Mucosa of descending colon (tissue), 3 donors: ENCODE measurements at regions not wholly inside any gene's neighbourhood (a gene's known extent, or its start where the extent isn't known, plus 50 kb on each side); places are given as distances from the start of the nearest gene placed in this dataset.

ENCODE experiments used
- ATAC-seq: fragments of 200-7000 bp; cut with Tn5 transposase; one replicate; pipeline ENCODE4 v1.9.1; 2020; ENCODE audit warnings: mild to moderate bottlenecking, moderate library complexity
- DNase-seq, 3 donors: peaks; one replicate each; pipeline ENCODE4 v3.0.0-alpha.2; 2020
- H3K36me3 ChIP-seq: fragments of 200-600 bp; one replicate; pipeline ENCODE4 v1.8.0; 2021; ENCODE audit warnings: low read depth, mild to moderate bottlenecking
- H3K4me1 ChIP-seq: fragments of 200-600 bp; one replicate; pipeline ENCODE4 v1.8.0; 2021; ENCODE audit warnings: low read depth, mild to moderate bottlenecking
- H3K4me3 ChIP-seq: fragments of 200-600 bp; one replicate; pipeline ENCODE4 v1.8.0; 2021; ENCODE audit warnings: mild to moderate bottlenecking
- H3K9me3 ChIP-seq: fragments of 200-600 bp; one replicate; pipeline ENCODE4 v1.8.0; 2021; ENCODE audit warnings: mild to moderate bottlenecking
- CTCF ChIP-seq: fragments of 200-600 bp; IDR thresholded peaks from one replicate; pipeline ENCODE4 v1.8.0; 2022; ENCODE audit warnings: antibody characterized with exemption, mild to moderate bottlenecking
- intact Hi-C, 2 donors: fragments of 100-400 bp; cut with DNase I in 1 of 2; cut with micrococcal nuclease in 1 of 2; formaldehyde crosslinking; loops; one replicate each; pipeline versions ENCODE4 v1.11.0 to v1.11.1; 2022; cut with DNase I, micrococcal nuclease
- donor health status: DM: no; HTN: no; CAD: no; lungs with moderate emphysema.
- donor health status: DM: no; HTN: no; CAD: no.
- donor health status: DM: no; HTN: yes; CAD: no.

- peak in 2 of 3 donors; percentile 63 to 88 for DNase-seq
- intact Hi-C loops: loop anchor here (5.0 to 10.0 kb wide), 2 partner anchors 749 to 751 kb away; partner anchors contain the start of gene FOXC1 (in 1 of the 2)
- H3K36me3 ChIP-seq: no peaks in the 10 kb centered on the region
- peak; percentile 81 for ATAC-seq
- peak; percentile 51 for TF ChIP-seq CTCF
- H3K9me3 ChIP-seq: no peaks in the 10 kb centered on the region
- no peak overlapping the region for H3K4me3 ChIP-seq
- no peaks in the 10 kb centered on the region for H3K4me1 ChIP-seq
Measured at GRCh38 chr6:2353412-2354137, 108.2 kb upstream of the GMDS start.

- intact Hi-C loops: loop anchor here (5.0 to 10.0 kb wide), 2 partner anchors 747 to 750 kb away; partner anchors contain the start of gene FOXC1 (in 1 of the 2)
- peak; percentile 29 for ATAC-seq
- no peaks in the 10 kb centered on the region for H3K36me3 ChIP-seq
- no peak for DNase-seq
- H3K9me3 ChIP-seq: no peaks in the 10 kb centered on the region
- no peaks in the 10 kb centered on the region for H3K4me1 ChIP-seq
- no peak for TF ChIP-seq CTCF
- H3K4me3 ChIP-seq: no peak overlapping the region
Measured at GRCh38 chr6:2351807-2352431, 106.5 kb upstream of the GMDS start.

- intact Hi-C loops: loop anchor here (5.0 to 10.0 kb wide), 2 partner anchors 746 to 749 kb away; partner anchors contain the start of gene FOXC1 (in 1 of the 2)
- Histone ChIP-seq H3K36me3 (no peaks in the 10 kb centered on the region), H3K4me3 (no peak overlapping the region), H3K9me3 (no peaks in the 10 kb centered on the region), H3K4me1 (no peaks in the 10 kb centered on the region)
- ATAC-seq (peak; percentile 52), DNase-seq (peak in 1 of 3 donors; percentile 4)
- TF ChIP-seq CTCF: no peak
Measured at GRCh38 chr6:2351090-2351489, 105.7 kb upstream of the GMDS start.

- no peak overlapping the region for H3K4me3 ChIP-seq
- H3K4me1 ChIP-seq: no peaks in the 10 kb centered on the region
- no peak for DNase-seq
Measured at GRCh38 chr6:2346078-2346477, 100.7 kb upstream of the GMDS start.

GRCh38 chr6:2344319-2344905, 99.0 kb upstream of the GMDS start:
- Histone ChIP-seq H3K9me3 (peaks cover 10% of the 10 kb centered on the region), H3K36me3 (no peaks in the 10 kb centered on the region), H3K4me1 (no peaks in the 10 kb centered on the region), H3K4me3 (no peak overlapping the region)
- TF ChIP-seq CTCF: no peak
- intact Hi-C loops: no loop called here
- DNase-seq (no peak), ATAC-seq (no peak)

More at GRCh38 chr6:2346078-2346477, 100.7 kb upstream of the GMDS start:
- intact Hi-C loops: no loop called here
- no peak for TF ChIP-seq CTCF
- H3K36me3 ChIP-seq: no peaks in the 10 kb centered on the region
- no peak for ATAC-seq
- no peaks in the 10 kb centered on the region for H3K9me3 ChIP-seq
